NCI-H446 treated with DMSO at 0.1 percent for 48 hours (cell line): ENCODE measurements at regions not wholly inside any gene's neighbourhood (a gene's known extent, or its start where the extent isn't known, plus 50 kb on each side); places are given as distances from the start of the nearest gene placed in this dataset.
"Not testable (repeated sequence)": the region's sequence is repeated elsewhere in the genome, so short reads cannot be mapped to it uniquely, and the experiment has no call there.

Experiments used
- DNase-seq: peaks from one replicate; lab custom pipeline; 2025; lab: John Stamatoyannopoulos, UW

DNA sequence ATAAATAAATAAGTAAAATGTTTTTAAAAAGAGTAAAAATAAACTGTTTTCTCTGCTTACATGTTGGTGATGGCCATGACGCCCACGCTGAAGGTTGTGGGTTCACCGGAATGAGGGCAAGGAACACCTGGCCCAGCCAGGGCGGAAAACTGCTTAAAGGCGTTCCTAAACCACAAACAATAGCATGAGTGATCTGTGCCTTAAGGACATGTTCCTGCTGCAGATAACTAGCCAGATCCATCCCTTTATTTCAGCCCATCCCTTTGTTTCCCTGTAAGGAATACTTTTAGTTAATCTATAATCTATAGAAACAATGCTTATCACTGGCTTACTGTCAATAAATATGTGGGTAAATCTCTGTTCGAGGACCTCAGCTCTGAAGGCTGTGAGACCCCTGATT is 63.3 kb upstream of the CEP78 start:
- DNase-seq, result not testable (repeated sequence)

DNA sequence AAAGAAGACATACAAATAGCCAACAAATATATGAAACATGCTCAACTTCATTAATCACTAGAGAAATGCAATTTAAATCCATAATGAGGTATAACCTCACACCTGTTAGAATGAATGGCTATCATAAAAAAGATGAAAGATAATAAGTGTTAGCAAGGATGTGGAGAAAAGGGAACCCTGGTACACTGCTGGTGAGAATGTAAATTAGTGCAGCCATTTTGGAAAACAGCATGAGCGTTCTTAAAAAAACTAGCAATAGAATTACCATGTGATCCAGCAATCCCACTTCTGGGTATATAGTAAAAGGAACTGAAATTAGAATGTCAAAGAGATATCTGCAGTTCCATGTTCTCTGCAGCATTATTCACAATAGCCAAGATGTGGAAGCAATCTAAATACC is 64.2 kb upstream of the CEP78 start:
- no peak for DNase-seq

DNA sequence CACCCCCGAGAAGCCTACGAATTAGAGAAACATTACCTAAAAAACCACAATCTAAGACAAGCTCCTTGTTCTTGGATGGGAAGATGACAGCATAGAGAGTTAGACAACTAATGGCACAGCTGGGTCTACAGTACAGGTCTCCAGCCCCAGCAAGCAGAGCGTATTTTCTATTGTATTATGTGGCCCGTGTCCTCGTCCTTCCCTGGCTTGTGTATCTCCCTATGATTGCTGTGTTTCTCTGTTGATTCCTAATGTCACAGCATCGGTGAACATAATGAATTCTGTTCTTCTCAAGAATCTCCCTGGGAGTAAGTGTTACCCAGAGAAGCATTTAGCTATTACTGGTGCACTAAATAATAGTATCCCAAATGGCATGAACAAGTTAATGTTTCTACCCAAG is 66.8 kb upstream of the CEP78 start:
- no peak for DNase-seq

DNA sequence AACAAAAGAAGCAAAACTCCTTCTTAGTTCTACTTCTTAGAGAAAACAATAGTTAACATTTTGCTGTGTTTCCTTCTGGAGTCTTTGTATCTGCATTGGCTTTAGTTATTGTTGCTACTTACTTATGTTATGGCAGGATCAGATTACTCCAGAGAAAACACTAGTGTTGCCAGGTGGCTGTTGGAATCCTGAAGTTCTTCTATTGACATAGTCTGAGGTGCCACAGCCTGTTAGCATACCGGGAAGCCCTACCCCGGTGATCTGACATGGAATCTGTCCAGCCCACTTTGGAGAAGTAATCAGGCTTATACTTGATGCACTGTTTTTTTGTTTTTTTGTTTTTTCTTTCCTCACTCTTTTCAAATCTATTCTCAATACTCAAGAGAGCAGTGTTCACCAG is 68.5 kb upstream of the CEP78 start:
- DNase-seq, result no peak

DNA sequence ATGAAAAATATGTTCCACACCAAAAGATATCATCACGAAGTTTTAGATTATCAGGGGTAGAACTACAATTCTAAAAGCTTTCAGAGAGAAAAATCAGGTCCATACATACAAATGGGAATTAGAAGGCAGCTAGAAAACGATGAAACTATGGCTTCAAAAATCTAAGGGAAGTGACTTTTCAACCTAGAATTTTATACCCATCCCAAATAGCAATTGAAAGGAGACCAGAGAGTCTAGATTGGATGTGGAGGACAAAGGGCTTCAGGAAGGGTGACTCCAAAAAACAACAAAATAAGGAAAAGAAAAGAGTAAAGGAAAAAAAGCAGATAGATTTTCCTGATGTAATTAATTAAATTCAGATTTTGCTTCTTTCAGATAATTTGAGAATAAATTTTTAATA is 72.0 kb upstream of the CEP78 start:
- no peak for DNase-seq

DNA sequence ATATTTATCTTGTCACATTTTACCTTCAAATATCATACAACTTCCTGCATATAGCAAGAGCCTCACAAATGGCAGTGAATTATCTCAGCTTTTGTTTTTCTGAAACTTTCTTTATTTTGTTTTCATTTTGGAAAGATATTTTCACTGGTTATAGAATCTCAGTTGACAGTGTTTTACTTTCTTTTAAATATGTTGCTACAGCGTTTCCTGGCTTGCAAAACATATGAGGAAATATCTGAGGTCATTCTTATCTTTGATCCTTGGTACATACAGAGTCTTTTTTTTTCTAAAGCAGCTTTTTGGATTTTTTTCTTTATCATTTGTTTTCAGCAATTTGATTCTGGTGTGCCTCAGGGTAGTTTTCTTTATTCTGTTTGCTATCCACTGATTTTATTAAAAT is 77.6 kb upstream of the CEP78 start:
- DNase-seq, result no peak

DNA sequence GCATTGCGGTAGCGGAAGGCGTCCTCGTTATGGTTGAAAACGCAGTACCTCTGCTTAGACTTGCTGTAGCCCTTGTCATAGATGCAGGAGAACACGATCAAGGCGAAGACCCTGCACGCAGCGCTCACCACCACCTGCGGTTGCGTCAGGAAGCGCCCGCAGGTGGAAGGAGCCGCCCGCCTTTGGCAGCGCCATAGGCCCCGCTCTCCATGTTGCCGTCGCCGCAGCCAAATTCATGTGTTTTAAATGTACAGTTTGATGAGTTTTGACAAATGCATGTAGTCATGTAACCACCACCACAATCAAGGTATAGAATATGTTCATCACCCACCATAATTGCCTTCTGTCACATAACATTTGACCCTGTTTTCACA is 84.9 kb upstream of the CEP78 start:
- no peak for DNase-seq

DNA sequence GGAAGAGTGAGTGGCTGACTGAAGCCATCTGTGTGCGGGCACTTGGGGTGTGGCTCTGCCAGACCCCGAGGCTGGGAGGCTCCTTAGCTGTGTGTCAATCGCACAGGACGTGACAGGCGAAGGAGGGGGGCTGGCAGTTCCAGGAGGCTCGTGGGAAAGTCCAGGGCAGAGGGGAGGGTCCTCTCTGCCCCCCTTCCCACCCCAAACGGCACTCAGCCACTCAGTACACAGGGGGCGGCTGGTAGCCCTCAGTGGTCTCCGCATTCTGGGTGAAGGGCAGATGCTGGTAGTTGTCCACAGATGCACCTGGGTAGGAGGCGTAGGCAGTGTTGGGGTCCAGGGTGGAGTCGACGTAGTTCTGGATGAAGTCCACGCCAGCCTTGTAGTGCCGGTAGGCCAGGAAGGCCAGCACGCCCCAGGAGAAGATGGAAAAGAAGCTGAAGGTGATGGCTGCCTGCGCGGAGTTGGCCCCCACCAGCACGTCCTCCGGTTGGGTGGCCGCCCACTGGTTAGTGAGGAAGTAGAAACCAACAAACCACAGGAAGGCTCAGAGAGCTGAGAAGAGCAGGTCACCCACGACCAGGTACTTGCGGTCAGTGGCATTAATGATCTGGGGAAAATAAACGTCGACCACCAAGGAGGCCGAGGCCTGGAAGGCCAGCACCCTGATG is 85.4 kb upstream of the CEP78 start:
- DNase-seq, result no peak

DNA sequence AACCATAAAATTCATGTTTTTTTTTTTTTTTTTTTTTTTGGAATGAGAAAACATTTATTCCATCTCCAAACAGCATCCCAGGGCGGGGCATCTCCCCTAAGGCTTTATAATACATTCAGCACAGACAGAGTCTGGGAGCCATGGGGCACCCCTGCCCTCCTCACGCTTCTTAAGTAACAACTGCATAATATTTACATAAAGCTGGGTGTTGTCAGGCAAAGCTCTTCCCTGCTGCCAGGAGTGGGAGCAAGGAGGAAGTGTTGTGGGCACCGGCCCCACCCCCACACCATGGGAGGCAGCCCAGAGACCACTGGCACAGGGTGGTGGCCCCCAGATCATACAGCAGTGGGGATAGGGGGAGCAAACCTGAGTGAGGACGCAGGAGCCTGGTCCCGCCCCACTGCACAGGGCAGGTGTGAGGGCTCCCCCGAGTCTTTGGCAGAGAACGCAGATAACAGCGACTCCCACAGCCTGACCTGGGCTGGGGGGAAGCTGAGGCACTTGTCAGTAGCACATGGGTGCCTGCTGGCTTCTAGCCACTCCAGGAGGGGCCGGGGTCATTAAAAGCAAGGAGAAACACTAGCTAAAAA is 86.1 kb upstream of the CEP78 start:
- no peak for DNase-seq

DNA sequence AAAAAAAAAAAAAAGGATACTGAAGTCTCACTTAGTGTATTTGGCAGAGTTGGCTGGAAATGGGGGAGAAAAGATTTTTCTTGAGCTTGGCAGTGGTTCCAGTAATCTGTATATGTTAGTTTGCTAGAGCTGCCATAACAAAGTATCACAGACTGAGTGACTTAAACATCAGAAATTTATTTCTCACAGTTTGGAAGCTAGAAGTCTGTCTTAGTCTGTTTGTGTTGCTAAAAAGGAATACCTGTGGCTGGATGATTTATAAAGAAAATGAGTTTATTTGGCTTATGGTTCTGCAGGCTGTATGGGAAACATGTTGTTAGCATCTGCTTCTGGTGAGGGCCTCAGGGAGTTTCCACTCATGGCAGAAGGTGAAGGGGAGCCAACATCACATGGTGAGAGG is 89.6 kb upstream of the CEP78 start:
- DNase-seq, result no peak

DNA sequence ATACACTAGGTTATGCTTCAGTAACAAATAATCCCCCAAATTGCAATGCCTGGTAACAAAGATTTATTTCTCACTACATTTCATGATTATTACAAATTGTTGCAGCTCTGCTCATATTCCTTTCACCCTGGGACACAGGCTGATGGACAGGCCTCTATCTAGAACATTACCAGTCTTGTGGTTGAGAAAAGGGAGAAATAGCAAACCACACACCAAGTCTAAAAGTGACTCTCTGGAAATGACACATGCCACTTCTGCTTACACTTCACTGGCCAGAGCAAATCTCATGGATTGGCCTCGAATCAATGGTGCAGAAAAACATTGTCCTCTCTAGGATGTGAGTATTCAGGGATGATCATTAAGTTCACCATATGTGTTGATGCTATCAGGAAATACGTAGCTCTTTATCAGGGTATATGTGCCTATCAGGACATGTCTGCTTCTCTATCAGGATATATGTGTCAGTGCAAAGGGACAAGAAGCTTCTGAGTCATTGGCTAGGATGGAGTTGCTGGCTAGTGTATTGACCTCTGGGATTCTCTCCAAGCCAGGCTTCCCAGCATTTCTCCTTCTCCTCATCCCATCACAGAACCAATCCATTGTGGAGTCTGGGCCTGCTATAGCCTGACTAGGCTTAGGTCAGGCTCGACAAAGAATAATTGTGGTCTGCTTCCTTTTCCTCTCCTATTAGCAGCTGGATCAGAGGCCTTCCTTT is 91.1 kb upstream of the CEP78 start:
- no peak for DNase-seq

DNA sequence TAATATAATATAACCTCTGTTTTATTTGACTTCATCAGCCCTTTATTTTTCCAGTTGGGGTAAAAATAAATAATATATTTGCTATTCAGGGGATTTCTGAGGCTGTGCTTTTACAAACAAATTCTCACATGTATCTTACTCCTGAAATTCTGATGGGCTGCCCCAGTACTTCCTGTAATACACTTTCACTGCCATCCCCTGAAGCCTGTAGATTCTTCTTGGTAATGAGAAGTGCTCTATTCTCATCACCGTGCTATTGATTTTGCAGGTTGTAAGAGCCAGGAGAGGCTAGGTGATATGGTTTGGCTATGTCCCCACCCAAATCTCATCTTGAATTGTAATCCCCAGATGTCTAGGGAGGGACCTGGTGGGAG is 91.9 kb upstream of the CEP78 start:
- DNase-seq, result no peak

DNA sequence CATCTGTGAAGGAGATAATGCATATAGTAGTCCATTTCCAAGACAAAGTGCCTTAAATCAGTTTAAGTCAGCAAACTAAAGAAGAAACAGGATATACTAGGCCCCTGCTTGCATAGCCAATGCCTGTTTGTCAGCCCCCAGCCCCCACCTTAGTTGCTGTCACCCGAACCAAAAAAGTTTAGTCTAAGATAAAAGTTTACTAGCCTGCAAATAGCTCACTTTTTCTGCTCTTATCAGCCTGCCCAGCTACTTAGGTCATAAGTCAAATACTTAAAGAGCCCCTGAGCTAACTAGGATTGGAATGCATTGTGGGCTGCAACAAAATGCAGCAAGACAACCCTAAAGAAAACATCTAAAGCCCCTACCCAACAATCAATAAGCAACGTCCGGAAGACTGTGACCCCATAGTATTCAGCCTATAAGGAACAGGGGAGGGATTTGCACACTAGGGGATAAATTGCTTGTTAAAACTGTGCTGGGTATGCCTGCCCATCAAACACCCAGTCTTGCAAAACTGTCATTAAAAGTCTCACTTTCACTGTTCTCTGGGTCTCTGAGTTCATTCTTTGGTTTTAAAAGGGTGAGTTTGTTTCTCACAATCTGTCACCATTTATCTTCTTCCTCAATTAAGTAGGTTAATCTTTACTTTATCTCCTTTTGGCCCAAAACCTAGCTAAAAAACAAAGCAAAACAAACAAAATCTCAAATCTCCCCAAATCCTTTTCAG is 92.4 kb upstream of the CEP78 start:
- DNase-seq, result no peak

DNA sequence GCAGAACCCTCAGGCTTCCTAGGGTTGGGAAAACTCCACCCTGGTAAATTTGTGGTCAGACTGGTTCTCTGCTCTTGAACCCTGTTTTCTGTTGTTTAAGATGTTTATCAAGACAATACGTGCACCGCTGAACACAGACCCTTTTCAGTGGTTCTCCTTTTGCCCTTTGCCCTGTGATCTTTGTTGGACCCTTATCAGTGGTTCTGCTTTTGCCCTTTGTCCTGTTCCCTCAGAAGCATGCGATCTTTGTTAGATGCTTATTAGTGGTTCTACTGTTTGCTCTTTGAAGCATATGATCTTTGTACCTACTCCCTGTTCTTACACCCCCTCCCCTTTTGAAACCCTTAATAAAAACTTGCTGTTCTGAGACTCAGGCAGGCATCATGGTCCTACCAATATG is 93.6 kb upstream of the CEP78 start:
- not testable (repeated sequence) for DNase-seq

DNA sequence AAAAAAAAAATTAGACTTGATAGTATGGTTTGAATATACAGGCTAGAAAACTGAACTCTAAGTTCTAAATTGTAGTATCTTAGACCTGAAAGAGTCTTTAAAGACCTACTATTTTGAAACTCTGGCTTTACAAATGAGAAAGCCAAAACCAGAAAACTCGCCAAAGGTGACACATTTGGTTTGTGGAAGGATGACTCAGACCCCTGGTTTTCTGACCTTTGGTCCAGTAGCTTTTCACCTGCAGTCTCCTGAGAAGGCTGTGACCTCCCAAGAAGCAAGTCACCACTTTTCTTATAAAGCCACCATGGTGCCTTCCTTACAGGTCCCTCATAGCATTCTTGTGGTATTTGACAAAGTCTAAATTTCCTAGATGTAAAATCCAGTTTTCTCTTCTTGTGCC is 102.1 kb upstream of the CEP78 start:
- DNase-seq, result no peak

DNA sequence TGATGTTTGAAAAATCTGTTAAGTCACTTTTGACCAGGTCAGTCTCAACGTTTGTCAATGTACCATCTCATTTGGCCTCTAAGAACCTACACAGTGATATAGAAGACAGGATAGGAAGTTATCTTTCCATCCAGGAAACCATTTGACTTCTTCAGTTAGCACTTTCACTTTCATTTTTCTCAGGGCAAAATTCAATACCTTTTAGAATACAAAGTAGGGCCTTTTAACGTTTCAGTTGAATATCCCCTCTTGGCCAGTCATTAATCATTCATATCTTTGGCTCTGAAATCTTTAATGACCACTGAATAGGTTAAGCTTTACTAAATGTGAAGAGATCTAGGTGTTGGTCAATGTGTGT is 101.1 kb upstream of the GNAQ start:
- no peak for DNase-seq

DNA sequence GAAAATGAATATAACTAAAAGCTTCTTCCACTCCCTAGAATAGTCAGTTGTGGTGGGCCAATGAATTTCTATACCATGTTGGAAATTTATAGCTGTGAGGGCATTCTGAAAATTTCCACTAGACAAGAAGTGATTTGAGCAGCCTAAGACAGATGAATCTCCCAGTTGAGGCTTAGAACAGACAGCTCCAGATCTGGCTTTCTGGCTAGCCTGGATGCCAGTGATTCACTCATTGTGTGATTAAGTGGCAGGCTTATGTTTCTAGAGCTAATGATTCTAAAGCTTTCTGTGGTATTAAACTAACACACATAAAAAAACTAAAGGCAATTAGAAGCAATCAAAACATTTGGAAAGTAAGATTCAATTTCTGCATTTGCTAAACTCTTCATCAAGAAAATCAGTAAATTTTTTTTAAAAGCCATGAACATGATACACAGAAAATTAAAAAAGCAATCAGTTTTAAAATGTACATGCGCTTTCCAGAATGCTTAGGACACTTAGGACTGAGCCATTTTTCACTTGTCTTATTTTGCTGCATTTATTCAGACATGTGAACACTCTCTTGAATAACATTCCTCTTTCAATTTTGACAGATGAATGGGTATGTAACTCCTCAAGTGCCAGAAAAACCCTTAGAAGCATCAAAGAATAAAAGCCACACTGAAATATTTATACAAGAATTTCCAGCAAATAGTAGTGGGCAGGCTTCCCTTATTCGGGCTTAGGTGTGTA is 100.5 kb upstream of the GNAQ start:
- no peak for DNase-seq

DNA sequence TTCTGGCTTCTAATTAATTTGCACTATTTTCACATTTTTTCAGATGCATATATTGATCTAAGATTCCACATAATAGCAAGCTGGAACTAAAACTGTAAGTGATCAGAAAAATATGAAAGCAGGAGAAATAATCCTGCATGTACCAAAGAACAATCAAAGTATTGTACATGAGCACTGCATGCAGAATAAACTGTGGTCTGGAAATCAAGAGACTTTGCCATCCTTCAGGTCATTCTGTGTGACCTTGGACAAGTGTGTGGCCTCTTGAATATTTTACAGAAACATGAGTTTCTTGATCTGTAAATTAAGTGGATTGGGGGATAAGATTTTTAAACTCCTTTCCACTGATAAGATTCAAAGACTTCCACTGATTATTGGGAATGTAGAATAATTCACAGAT is 99.2 kb upstream of the GNAQ start:
- no peak for DNase-seq

DNA sequence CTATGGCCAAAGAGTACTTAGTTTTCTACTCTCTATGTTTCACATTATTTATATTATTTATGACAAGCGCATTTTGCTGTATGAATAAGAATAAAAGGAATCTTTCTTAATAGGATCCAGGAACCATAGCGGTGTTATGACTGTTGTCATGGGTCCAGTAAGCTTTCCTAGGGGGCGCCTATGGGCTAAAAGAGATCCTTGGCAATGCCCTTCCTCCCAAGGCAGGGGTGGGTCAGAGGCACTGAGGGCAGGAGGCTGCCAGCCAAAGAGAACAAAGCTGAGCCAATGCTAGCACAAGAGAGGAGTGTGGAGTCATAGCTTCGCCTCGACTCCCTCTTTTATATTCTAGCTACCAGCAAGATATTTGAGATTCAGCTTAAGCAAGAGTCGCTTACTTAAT is 98.4 kb upstream of the GNAQ start:
- DNase-seq, result peak; percentile 1

DNA sequence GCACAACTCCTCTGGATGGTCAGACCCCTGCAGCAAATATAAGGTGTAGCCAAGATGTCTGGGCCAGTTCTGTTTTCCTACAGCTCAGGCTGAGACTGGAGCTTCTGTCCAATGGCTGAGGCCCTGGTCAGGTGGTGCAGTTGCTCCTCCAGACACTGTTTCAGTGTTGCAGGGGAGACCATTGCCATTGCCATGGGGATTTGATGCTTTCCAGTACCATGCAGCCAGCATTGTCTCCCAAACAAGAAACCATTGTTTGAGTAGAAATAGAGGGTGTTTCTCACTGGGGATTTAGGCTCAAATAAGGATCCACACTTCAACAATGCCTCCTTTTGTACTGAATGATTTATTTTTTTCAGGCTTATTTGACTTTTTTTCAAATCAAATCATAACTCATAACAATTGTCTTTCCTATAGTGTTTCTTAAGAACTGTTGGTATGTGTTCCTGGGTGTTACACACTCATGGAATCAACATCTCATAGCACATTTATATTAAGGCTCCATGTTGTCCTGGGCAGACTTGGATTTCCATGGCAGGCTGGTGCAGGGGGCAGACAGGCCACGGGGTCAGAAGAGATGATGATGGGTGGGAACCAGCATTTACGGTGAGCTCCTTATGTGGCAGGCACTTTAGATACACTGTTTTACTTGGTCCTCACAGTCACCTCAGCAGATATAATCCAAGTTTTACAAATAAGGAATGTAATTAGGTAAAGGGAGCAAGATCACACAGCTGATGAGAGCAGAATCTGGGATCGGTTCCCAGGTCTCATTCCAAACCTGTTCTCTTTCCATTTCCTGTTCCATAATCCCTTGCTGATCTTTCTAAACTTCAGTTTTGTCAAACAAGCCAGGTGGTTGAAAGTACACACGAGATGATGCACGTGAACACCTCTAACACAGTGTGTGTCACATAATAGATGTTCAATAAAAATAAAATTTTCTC is 95.9 kb upstream of the GNAQ start:
- DNase-seq, result no peak

DNA sequence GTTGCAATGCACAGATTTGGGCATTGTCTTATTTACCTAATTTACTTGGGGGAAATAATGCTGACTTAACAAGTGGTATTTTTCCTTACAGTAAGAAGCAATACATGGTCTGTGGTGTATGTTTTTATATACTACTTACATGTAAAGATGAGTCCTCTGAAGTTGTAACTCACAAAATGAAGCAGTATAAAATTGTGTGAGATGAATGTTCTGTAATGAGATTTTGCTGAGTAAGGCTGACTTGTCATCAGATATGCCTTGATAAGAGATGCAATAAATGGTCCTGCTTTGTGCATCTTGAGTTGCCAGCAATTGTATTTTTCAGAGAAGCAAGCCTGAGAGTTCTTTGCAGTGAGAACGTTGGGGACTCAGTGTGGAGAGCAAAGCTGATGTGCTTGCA is 92.2 kb upstream of the GNAQ start:
- no peak for DNase-seq
